Activated naive CD8-positive, alpha-beta T cell treated with anti-CD3 and anti-CD28 coated beads for 36 hours (primary cell): ENCODE measurements at regions not wholly inside any gene's neighbourhood (a gene's known extent, or its start where the extent isn't known, plus 50 kb on each side); places are given as distances from the start of the nearest gene placed in this dataset.

Source experiments
- DNase-seq: peaks from one replicate; pipeline ENCODE4 v3.0.0; 2021
- H3K27ac Mint-ChIP-seq: one replicate; pipeline ENCODE4 v1.8.0; 2022; ENCODE audit warnings: mild to moderate bottlenecking, moderate library complexity, mixed read lengths
- H3K27me3 Mint-ChIP-seq: one replicate; pipeline ENCODE4 v1.8.0; 2022; ENCODE audit warnings: mild to moderate bottlenecking, mixed read lengths
- H3K36me3 Mint-ChIP-seq: one replicate; pipeline ENCODE4 v1.8.0; 2021; ENCODE audit warnings: mild to moderate bottlenecking, mixed read lengths
- H3K4me1 Mint-ChIP-seq: one replicate; pipeline ENCODE4 v1.8.0; 2021; ENCODE audit warnings: mixed read lengths
- H3K4me3 Mint-ChIP-seq: one replicate; pipeline ENCODE4 v1.8.0; 2022; ENCODE audit warnings: mild to moderate bottlenecking, moderate library complexity, mixed read lengths
- H3K9me3 Mint-ChIP-seq: one replicate; pipeline ENCODE4 v1.8.0; 2022; ENCODE audit warnings: mixed read lengths

GRCh38 chr20:4555188-4555890, 130.9 kb upstream of the PRNP start:
- Mint-ChIP-seq H3K4me1 (no peaks in the 10 kb centered on the region), H3K9me3 (no peaks in the 10 kb centered on the region), H3K36me3 (no peaks in the 10 kb centered on the region), H3K4me3 (no peak overlapping the region), H3K27ac (no peak overlapping the region), H3K27me3 (peaks cover 57% of the 10 kb centered on the region)
- no peak for DNase-seq

GRCh38 chr20:4554346-4554745, 131.9 kb upstream of the PRNP start:
- no peak overlapping the region for H3K4me3 Mint-ChIP-seq
- no peaks in the 10 kb centered on the region for H3K4me1 Mint-ChIP-seq
- no peak overlapping the region for H3K27ac Mint-ChIP-seq
- H3K27me3 Mint-ChIP-seq, result peaks cover 61% of the 10 kb centered on the region
- H3K9me3 Mint-ChIP-seq, result no peaks in the 10 kb centered on the region
- DNase-seq, result no peak
- H3K36me3 Mint-ChIP-seq, result no peaks in the 10 kb centered on the region

- H3K27me3 Mint-ChIP-seq, result peaks cover 50% of the 10 kb centered on the region
These were observed 134.1 kb upstream of the PRNP start for GRCh38 chr20:4552075-4552640.

GRCh38 chr20:4550740-4551139, 135.5 kb upstream of the PRNP start:
- Mint-ChIP-seq H3K27ac (no peak overlapping the region), H3K36me3 (no peaks in the 10 kb centered on the region), H3K4me3 (no peak overlapping the region), H3K9me3 (peaks cover 3% of the 10 kb centered on the region), H3K27me3 (peaks cover 55% of the 10 kb centered on the region), H3K4me1 (no peaks in the 10 kb centered on the region)
- DNase-seq, result no peak

More at GRCh38 chr20:4552075-4552640, 134.1 kb upstream of the PRNP start:
- DNase-seq, result no peak
- no peak overlapping the region for H3K4me3 Mint-ChIP-seq
- no peaks in the 10 kb centered on the region for H3K4me1 Mint-ChIP-seq
- H3K36me3 Mint-ChIP-seq, result no peaks in the 10 kb centered on the region
- peaks cover 3% of the 10 kb centered on the region for H3K9me3 Mint-ChIP-seq
- H3K27ac Mint-ChIP-seq, result no peak overlapping the region

- no peaks in the 10 kb centered on the region for H3K36me3 Mint-ChIP-seq
- no peak for DNase-seq
- peaks cover 57% of the 10 kb centered on the region for H3K27me3 Mint-ChIP-seq
- H3K27ac Mint-ChIP-seq, result no peak overlapping the region
- H3K4me3 Mint-ChIP-seq, result no peak overlapping the region
- H3K4me1 Mint-ChIP-seq, result no peaks in the 10 kb centered on the region
- H3K9me3 Mint-ChIP-seq, result peaks cover 3% of the 10 kb centered on the region
These were observed 136.5 kb upstream of the PRNP start for GRCh38 chr20:4549711-4550259.

GRCh38 chr20:4548552-4548951, 137.7 kb upstream of the PRNP start:
- peaks cover 3% of the 10 kb centered on the region for H3K9me3 Mint-ChIP-seq
- no peak overlapping the region for H3K27ac Mint-ChIP-seq
- no peak overlapping the region for H3K4me3 Mint-ChIP-seq
- no peak for DNase-seq
- H3K27me3 Mint-ChIP-seq, result peaks cover 59% of the 10 kb centered on the region
- H3K4me1 Mint-ChIP-seq, result no peaks in the 10 kb centered on the region
- H3K36me3 Mint-ChIP-seq, result no peaks in the 10 kb centered on the region

GRCh38 chr20:4546786-4547185, 139.5 kb upstream of the PRNP start:
- Mint-ChIP-seq H3K27me3 (peaks cover 54% of the 10 kb centered on the region), H3K36me3 (no peaks in the 10 kb centered on the region), H3K4me1 (no peaks in the 10 kb centered on the region), H3K9me3 (peaks cover 3% of the 10 kb centered on the region), H3K4me3 (no peak overlapping the region), H3K27ac (no peak overlapping the region)
- DNase-seq, result no peak

- no peak overlapping the region for H3K27ac Mint-ChIP-seq
- peaks cover 50% of the 10 kb centered on the region for H3K27me3 Mint-ChIP-seq
- peaks cover 3% of the 10 kb centered on the region for H3K9me3 Mint-ChIP-seq
These were observed 139.9 kb upstream of the PRNP start for GRCh38 chr20:4546342-4546741.

GRCh38 chr20:4545526-4545925, 140.7 kb upstream of the PRNP start:
- Mint-ChIP-seq H3K9me3 (peaks cover 3% of the 10 kb centered on the region), H3K27me3 (peaks cover 45% of the 10 kb centered on the region), H3K4me3 (no peak overlapping the region), H3K4me1 (no peaks in the 10 kb centered on the region), H3K27ac (no peak overlapping the region), H3K36me3 (no peaks in the 10 kb centered on the region)
- DNase-seq, result no peak

More at GRCh38 chr20:4546342-4546741, 139.9 kb upstream of the PRNP start:
- no peak for DNase-seq
- Mint-ChIP-seq H3K4me3 (no peak overlapping the region), H3K4me1 (no peaks in the 10 kb centered on the region), H3K36me3 (no peaks in the 10 kb centered on the region)

GRCh38 chr20:4544765-4545164, 141.5 kb upstream of the PRNP start:
- no peaks in the 10 kb centered on the region for H3K36me3 Mint-ChIP-seq
- peaks cover 3% of the 10 kb centered on the region for H3K9me3 Mint-ChIP-seq
- no peak overlapping the region for H3K27ac Mint-ChIP-seq
- peaks cover 42% of the 10 kb centered on the region for H3K27me3 Mint-ChIP-seq
- DNase-seq, result no peak
- H3K4me1 Mint-ChIP-seq, result no peaks in the 10 kb centered on the region
- H3K4me3 Mint-ChIP-seq, result no peak overlapping the region

- no peaks in the 10 kb centered on the region for H3K9me3 Mint-ChIP-seq
- no peak overlapping the region for H3K4me3 Mint-ChIP-seq
- H3K4me1 Mint-ChIP-seq, result no peaks in the 10 kb centered on the region
- DNase-seq, result no peak
- H3K27ac Mint-ChIP-seq, result no peak overlapping the region
- no peaks in the 10 kb centered on the region for H3K36me3 Mint-ChIP-seq
- peaks cover 48% of the 10 kb centered on the region for H3K27me3 Mint-ChIP-seq
These were observed 144.0 kb upstream of the PRNP start for GRCh38 chr20:4542270-4542669.

- no peaks in the 10 kb centered on the region for H3K36me3 Mint-ChIP-seq
- DNase-seq, result no peak
- no peak overlapping the region for H3K4me3 Mint-ChIP-seq
- no peaks in the 10 kb centered on the region for H3K4me1 Mint-ChIP-seq
- H3K27ac Mint-ChIP-seq, result no peak overlapping the region
- H3K9me3 Mint-ChIP-seq, result peaks cover 3% of the 10 kb centered on the region
- H3K27me3 Mint-ChIP-seq, result peaks cover 68% of the 10 kb centered on the region
These were observed 151.9 kb upstream of the PRNP start for GRCh38 chr20:4534315-4534714.

- DNase-seq, result no peak
- H3K9me3 Mint-ChIP-seq, result peaks cover 4% of the 10 kb centered on the region
- no peak overlapping the region for H3K27ac Mint-ChIP-seq
- H3K27me3 Mint-ChIP-seq, result peaks cover 63% of the 10 kb centered on the region
- H3K4me3 Mint-ChIP-seq, result no peak overlapping the region
- no peaks in the 10 kb centered on the region for H3K4me1 Mint-ChIP-seq
- H3K36me3 Mint-ChIP-seq, result no peaks in the 10 kb centered on the region
These were observed 152.7 kb upstream of the PRNP start for GRCh38 chr20:4533368-4534133.

GRCh38 chr20:4532772-4533171, 153.5 kb upstream of the PRNP start:
- DNase-seq, result no peak
- Mint-ChIP-seq H3K27ac (no peak overlapping the region), H3K4me3 (no peak overlapping the region), H3K36me3 (peaks cover 2% of the 10 kb centered on the region), H3K9me3 (peaks cover 10% of the 10 kb centered on the region), H3K4me1 (no peaks in the 10 kb centered on the region), H3K27me3 (peaks cover 67% of the 10 kb centered on the region)

- DNase-seq, result no peak
- Mint-ChIP-seq H3K27me3 (peaks cover 19% of the 10 kb centered on the region), H3K27ac (no peak overlapping the region), H3K4me1 (no peaks in the 10 kb centered on the region), H3K4me3 (no peak overlapping the region), H3K9me3 (peaks cover 17% of the 10 kb centered on the region), H3K36me3 (peaks cover 3% of the 10 kb centered on the region)
These were observed 161.5 kb upstream of the PRNP start for GRCh38 chr20:4524792-4525191.
